Peyer's patch (tissue), 4 donors: ENCODE measurements at regions not wholly inside any gene's neighbourhood (a gene's known extent, or its start where the extent isn't known, plus 50 kb on each side); places are given as distances from the start of the nearest gene placed in this dataset.

ENCODE experiments used
- DNase-seq, 3 donors: peaks; one replicate each; pipeline ENCODE4 v3.0.0-alpha.2; 2017 to 2019
- H3K27ac ChIP-seq, 4 donors: fragments of 200-600 bp; sonication (generic); one replicate each; pipeline ENCODE4 v1.5.1; 2016 to 2019
- H3K27me3 ChIP-seq, 2 donors: fragments of 200-600 bp; sonication (generic); one replicate each; pipeline ENCODE4 v1.5.1; 2019
- H3K36me3 ChIP-seq, 3 donors: fragments of 200-600 bp; sonication (generic); one replicate each; pipeline ENCODE4 v1.5.1; 2016 to 2019
- H3K4me1 ChIP-seq, 4 donors: fragments of 200-600 bp; sonication (generic); one replicate each; pipeline ENCODE4 v1.5.1; 2016 to 2019
- H3K4me3 ChIP-seq, 4 donors: fragments of 200-600 bp; sonication (generic); 1 replicate in 3 of 4; 2 replicates in 1 of 4; pipeline ENCODE4 v1.5.1; 2016 to 2019; ENCODE audit warnings: mild to moderate bottlenecking in 1 of 4
- H3K9me3 ChIP-seq, 4 donors: fragments of 200-600 bp; sonication (generic); one replicate each; pipeline ENCODE4 v1.5.1; 2016 to 2019; ENCODE audit warnings: mild to moderate bottlenecking in 1 of 4
- CTCF ChIP-seq, 6 experiments: fragments of 450-650 bp in 4 of 6; fragments of 200-600 bp in 2 of 6; sonication (generic) in 1 of 6; IDR thresholded peaks; one replicate each; pipeline ENCODE4 v1.5.1; 2017 to 2019; ENCODE audit warnings: antibody characterized with exemption in 6 of 6, mild to moderate bottlenecking in 3 of 6, moderate library complexity in 1 of 6
- POLR2A ChIP-seq, 2 donors: fragments of 450-650 bp; IDR thresholded peaks; one replicate each; pipeline ENCODE4 v1.5.1; 2017; ENCODE audit warnings: antibody characterized with exemption in 2 of 2, mild to moderate bottlenecking in 2 of 2, moderate library complexity in 2 of 2

GRCh38 chr7:68143345-68143744, 1146.7 kb downstream of the TYW1 start:
- Histone ChIP-seq H3K4me3 (no peak overlapping the region), H3K27ac (no peak overlapping the region), H3K27me3 (no peaks in the 10 kb centered on the region), H3K36me3 (no peaks in the 10 kb centered on the region), H3K4me1 (no peaks in the 10 kb centered on the region), H3K9me3 (peaks cover 0 to 6% (median 0%) of the 10 kb centered on the region in 4 donors)
- TF ChIP-seq POLR2A (IDR thresholded peaks at IDR 0.05) = no peak
- TF ChIP-seq CTCF (IDR thresholded peaks at IDR 0.05) = no peak
- DNase-seq = no peak

- no peaks in the 10 kb centered on the region for H3K27me3 ChIP-seq
- no peak for TF ChIP-seq CTCF (IDR thresholded peaks at IDR 0.05)
- no peak for TF ChIP-seq POLR2A (IDR thresholded peaks at IDR 0.05)
- H3K36me3 ChIP-seq = no peaks in the 10 kb centered on the region
- no peak for DNase-seq
- H3K4me3 ChIP-seq = no peak overlapping the region
- H3K9me3 ChIP-seq = peaks cover 0 to 6% (median 0%) of the 10 kb centered on the region in 4 donors
- H3K4me1 ChIP-seq = no peaks in the 10 kb centered on the region
- no peak overlapping the region for H3K27ac ChIP-seq
Measured at GRCh38 chr7:68146983-68147382, 1150.3 kb downstream of the TYW1 start.

GRCh38 chr7:68147614-68148238, 1151.1 kb downstream of the TYW1 start:
- no peaks in the 10 kb centered on the region for H3K27me3 ChIP-seq
- DNase-seq = no peak
- TF ChIP-seq POLR2A (IDR thresholded peaks at IDR 0.05) = no peak
- no peak for TF ChIP-seq CTCF (IDR thresholded peaks at IDR 0.05)
- no peak overlapping the region for H3K27ac ChIP-seq
- H3K36me3 ChIP-seq = no peaks in the 10 kb centered on the region
- no peaks in the 10 kb centered on the region for H3K4me1 ChIP-seq
- peaks cover 0 to 6% (median 0%) of the 10 kb centered on the region in 4 donors for H3K9me3 ChIP-seq
- H3K4me3 ChIP-seq = no peak overlapping the region

- H3K4me1 ChIP-seq = no peaks in the 10 kb centered on the region
- no peaks in the 10 kb centered on the region for H3K36me3 ChIP-seq
- DNase-seq = no peak
- no peaks in the 10 kb centered on the region for H3K9me3 ChIP-seq
- H3K27me3 ChIP-seq = no peaks in the 10 kb centered on the region
- no peak overlapping the region for H3K4me3 ChIP-seq
- TF ChIP-seq CTCF (IDR thresholded peaks at IDR 0.05) (no peak), POLR2A (IDR thresholded peaks at IDR 0.05) (no peak)
- H3K27ac ChIP-seq = no peak overlapping the region
Measured at GRCh38 chr7:68148440-68148839, 1151.8 kb downstream of the TYW1 start.

GRCh38 chr7:68152205-68152604, 1155.6 kb downstream of the TYW1 start:
- Histone ChIP-seq H3K36me3 (no peaks in the 10 kb centered on the region), H3K27ac (no peak overlapping the region), H3K4me1 (no peaks in the 10 kb centered on the region), H3K9me3 (no peaks in the 10 kb centered on the region), H3K4me3 (no peak overlapping the region), H3K27me3 (no peaks in the 10 kb centered on the region)
- no peak for TF ChIP-seq POLR2A (IDR thresholded peaks at IDR 0.05)
- no peak for TF ChIP-seq CTCF (IDR thresholded peaks at IDR 0.05)
- DNase-seq = no peak

- H3K27ac ChIP-seq = no peak overlapping the region
- H3K36me3 ChIP-seq = no peaks in the 10 kb centered on the region
- DNase-seq = no peak
- no peaks in the 10 kb centered on the region for H3K9me3 ChIP-seq
- no peaks in the 10 kb centered on the region for H3K4me1 ChIP-seq
- no peak overlapping the region for H3K4me3 ChIP-seq
- H3K27me3 ChIP-seq = no peaks in the 10 kb centered on the region
- no peak for TF ChIP-seq POLR2A (IDR thresholded peaks at IDR 0.05)
- TF ChIP-seq CTCF (IDR thresholded peaks at IDR 0.05) = no peak
Measured at GRCh38 chr7:68155676-68156075, 1159.0 kb downstream of the TYW1 start.
